ENCODE measurements at regions not wholly inside any gene's neighbourhood (a gene's known extent, or its start where the extent isn't known, plus 50 kb on each side); places are given as distances from the start of the nearest gene placed in this dataset.

DNA sequence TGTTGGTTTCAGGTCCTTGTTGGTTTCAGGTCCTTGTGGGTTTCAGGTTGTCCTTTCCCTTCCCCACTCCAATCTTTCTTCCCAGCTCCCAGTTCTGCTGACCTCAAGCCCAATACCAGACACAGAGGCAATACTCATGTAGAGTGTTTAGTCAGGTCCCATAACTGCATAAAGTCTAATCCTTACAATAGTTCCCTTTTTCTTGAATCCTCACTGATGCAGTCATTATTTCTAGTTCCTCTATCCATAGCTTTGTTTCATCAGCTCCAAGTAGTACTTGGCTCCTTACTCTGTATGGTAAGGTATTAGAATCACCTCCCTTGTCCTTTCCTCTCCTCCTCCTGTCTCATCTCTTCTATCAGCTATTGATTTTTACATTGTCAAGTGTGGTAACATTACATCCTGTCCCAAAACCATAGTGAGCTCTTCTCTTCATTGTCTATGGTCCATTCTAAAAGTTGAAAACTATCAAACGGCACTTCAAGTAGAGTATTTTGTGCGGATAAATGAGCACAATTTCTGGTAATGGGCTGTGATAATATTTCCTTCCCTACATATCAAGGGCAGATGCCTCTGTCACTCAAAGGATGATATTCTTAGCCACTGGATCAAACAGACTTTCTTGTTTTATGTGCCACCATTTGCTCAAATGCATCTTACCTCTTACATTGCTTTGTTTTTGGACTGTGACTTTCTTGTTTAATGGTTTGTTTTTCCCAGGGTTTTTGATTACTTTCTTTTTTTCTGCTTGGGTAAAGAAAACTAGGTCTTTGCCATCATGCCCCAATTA lies 57.2 kb upstream of the JDP2 start:
- no peak for DNase-seq (ENCODE audit: low read depth in 3 of 3)

DNA sequence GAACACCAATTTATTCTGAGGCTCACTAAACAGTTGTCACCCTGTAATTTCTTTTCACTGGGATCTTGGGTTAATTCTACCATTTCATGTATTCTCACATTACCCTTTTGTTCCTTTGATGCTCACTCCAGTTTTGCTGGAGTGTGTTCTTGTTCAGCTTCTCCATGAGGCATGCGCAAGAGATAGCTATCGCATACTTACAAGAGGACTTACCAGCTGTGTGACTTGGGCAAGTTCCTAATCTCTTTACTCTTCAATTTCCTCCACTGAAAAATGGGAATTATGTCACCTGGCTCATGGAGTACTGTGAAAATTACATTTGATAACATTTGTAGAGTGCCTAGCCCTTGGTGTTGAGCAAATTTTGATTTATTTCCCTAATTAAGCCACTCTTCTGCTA lies 56.5 kb upstream of the JDP2 start:
- DNase-seq (ENCODE audit: low read depth in 3 of 3): no peak

DNA sequence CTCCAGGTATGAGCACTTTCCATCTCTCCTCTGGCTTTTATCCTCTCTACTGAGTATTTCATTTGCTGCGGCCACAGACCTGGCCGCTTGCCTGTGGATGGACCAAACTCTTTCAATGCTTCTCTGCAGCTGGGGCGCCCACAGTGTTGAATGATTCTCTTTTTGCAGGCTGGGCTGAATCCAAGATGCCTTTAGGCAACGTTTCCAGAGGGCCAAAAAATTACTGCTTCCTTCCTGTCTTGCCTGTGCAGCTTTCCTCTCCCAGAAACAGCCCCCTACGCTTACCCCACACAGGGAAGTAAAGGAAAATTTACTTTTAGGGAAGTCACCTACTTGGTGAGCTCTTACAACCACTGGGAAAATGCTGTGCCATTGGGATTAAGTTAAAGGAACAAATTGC lies 55.6 kb upstream of the JDP2 start:
- DNase-seq (ENCODE audit: low read depth in 3 of 3): no peak

GRCh38 chr14:75373133-75373532 lies 54.7 kb upstream of the JDP2 start:
- no peak for DNase-seq (ENCODE audit: low read depth in 3 of 3)

DNA sequence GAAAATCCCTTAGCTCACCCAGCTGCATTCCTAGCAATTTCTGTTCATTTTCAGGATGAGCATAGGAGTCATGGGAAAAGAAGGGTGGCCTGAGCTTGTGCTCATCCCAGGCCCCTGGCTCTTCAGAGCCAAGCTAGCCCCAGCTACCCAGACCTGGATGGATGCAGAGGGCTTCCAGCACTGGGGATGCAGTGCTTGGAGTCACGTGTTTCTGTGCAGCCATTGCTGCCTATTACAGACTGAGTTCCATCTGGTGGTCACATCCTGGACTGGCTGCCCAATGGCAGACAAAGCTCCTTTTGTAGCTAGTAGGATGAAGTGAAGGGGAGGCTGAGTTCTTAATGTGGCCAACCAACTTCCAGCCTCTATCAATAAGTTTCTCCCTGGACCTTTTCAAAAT lies 54.2 kb upstream of the JDP2 start:
- DNase-seq (ENCODE audit: low read depth in 3 of 3): no peak

GRCh38 chr14:75374911-75375310 lies 52.9 kb upstream of the JDP2 start:
- DNase-seq (ENCODE audit: low read depth in 3 of 3): no peak

DNA sequence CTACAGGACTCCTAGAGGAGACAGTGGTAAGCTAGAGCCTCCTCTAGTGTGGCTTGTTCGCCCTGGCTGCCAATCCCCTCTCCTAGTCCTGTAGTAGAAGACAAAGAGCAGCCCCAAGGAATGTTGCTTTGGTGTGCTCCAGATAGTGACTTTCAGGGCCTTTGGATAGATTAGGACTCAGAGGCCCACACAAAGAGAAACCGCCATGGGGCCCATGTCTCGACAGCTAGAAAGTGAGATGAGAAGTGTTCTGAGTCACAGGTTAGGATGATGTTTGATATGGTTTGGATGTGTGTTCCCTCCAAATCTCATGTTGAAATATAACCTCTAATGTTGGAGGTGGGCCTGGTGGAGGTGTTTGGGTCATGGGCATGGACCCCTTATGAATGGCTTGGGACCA lies 51.8 kb upstream of the JDP2 start:
- DNase-seq (ENCODE audit: low read depth in 3 of 3): no peak
